ENCODE measurements at regions not wholly inside any gene's neighbourhood (a gene's known extent, or its start where the extent isn't known, plus 50 kb on each side); places are given as distances from the start of the nearest gene placed in this dataset.

DNA sequence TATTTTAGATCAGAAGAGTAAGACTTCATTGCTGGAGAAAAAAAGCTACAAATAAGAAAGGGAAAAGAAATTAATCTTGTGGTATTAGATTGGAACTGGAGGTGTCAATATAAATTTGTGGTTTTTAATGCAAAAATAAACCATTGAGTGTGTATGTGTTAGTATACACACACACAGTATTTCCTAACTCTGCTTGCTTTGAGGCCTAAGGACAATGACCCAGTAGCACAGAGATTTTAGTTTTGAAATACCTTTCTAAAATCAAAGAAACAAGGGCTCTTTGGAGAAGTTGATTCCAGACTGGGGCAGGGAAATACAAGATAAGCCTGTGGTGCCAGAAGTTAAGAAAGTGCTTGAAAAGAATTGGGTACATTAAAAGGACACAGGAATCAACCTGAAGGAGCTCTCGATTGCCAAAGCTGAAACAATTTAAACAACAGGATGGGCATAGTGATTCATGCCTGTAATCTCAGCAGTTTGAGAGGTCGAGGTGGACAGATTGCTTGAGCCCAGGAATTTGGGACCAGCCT lies 84.6 kb upstream of the DTNBP1 start:
- TF ChIP-seq ZNF114 (CRISPR knock-in tag; IDR thresholded peaks at IDR 0.05) (no peak), EZH2phosphoT487 (IDR thresholded peaks at IDR 0.05; ENCODE audit: unreplicated experiment) (no peak), POLR2AphosphoS5 (IDR thresholded peaks at IDR 0.05; ENCODE audit: low read depth) (no peak), EZH2 (IDR thresholded peaks at IDR 0.05; ENCODE audit: low read depth, unreplicated experiment) (no peak), JUNB (IDR thresholded peaks at IDR 0.05; ENCODE audit: unreplicated experiment) (no peak), CREB1 (CRISPR knock-in tag; IDR thresholded peaks at IDR 0.05; ENCODE audit: low read depth) (no peak), STAT1 (IDR thresholded peaks at IDR 0.05; ENCODE audit: unreplicated experiment) (no peak)
- TF ChIP-seq, protein P1, sequence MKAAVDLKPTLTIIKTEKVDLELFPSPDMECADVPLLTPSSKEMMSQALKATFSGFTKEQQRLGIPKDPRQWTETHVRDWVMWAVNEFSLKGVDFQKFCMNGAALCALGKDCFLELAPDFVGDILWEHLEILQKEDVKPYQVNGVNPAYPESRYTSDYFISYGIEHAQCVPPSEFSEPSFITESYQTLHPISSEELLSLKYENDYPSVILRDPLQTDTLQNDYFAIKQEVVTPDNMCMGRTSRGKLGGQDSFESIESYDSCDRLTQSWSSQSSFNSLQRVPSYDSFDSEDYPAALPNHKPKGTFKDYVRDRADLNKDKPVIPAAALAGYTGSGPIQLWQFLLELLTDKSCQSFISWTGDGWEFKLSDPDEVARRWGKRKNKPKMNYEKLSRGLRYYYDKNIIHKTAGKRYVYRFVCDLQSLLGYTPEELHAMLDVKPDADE (IDR thresholded peaks at IDR 0.05): no peak
- TF ChIP-seq, protein P2, sequence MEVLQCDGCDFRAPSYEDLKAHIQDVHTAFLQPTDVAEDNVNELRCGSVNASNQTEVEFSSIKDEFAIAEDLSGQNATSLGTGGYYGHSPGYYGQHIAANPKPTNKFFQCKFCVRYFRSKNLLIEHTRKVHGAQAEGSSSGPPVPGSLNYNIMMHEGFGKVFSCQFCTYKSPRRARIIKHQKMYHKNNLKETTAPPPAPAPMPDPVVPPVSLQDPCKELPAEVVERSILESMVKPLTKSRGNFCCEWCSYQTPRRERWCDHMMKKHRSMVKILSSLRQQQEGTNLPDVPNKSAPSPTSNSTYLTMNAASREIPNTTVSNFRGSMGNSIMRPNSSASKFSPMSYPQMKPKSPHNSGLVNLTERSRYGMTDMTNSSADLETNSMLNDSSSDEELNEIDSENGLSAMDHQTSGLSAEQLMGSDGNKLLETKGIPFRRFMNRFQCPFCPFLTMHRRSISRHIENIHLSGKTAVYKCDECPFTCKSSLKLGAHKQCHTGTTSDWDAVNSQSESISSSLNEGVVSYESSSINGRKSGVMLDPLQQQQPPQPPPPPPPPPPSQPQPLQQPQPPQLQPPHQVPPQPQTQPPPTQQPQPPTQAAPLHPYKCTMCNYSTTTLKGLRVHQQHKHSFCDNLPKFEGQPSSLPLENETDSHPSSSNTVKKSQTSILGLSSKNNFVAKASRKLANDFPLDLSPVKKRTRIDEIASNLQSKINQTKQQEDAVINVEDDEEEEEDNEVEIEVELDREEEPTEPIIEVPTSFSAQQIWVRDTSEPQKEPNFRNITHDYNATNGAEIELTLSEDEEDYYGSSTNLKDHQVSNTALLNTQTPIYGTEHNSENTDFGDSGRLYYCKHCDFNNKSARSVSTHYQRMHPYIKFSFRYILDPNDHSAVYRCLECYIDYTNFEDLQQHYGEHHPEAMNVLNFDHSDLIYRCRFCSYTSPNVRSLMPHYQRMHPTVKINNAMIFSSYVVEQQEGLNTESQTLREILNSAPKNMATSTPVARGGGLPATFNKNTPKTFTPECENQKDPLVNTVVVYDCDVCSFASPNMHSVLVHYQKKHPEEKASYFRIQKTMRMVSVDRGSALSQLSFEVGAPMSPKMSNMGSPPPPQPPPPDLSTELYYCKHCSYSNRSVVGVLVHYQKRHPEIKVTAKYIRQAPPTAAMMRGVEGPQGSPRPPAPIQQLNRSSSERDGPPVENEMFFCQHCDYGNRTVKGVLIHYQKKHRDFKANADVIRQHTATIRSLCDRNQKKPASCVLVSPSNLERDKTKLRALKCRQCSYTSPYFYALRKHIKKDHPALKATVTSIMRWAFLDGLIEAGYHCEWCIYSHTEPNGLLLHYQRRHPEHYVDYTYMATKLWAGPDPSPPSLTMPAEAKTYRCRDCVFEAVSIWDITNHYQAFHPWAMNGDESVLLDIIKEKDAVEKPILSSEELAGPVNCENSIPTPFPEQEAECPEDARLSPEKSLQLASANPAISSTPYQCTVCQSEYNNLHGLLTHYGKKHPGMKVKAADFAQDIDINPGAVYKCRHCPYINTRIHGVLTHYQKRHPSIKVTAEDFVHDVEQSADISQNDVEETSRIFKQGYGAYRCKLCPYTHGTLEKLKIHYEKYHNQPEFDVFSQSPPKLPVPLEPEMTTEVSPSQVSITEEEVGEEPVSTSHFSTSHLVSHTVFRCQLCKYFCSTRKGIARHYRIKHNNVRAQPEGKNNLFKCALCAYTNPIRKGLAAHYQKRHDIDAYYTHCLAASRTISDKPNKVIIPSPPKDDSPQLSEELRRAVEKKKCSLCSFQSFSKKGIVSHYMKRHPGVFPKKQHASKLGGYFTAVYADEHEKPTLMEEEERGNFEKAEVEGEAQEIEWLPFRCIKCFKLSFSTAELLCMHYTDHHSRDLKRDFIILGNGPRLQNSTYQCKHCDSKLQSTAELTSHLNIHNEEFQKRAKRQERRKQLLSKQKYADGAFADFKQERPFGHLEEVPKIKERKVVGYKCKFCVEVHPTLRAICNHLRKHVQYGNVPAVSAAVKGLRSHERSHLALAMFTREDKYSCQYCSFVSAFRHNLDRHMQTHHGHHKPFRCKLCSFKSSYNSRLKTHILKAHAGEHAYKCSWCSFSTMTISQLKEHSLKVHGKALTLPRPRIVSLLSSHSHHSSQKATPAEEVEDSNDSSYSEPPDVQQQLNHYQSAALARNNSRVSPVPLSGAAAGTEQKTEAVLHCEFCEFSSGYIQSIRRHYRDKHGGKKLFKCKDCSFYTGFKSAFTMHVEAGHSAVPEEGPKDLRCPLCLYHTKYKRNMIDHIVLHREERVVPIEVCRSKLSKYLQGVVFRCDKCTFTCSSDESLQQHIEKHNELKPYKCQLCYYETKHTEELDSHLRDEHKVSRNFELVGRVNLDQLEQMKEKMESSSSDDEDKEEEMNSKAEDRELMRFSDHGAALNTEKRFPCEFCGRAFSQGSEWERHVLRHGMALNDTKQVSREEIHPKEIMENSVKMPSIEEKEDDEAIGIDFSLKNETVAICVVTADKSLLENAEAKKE (CRISPR knock-in tag; IDR thresholded peaks at IDR 0.05): no peak
- TF ChIP-seq, protein P3, sequence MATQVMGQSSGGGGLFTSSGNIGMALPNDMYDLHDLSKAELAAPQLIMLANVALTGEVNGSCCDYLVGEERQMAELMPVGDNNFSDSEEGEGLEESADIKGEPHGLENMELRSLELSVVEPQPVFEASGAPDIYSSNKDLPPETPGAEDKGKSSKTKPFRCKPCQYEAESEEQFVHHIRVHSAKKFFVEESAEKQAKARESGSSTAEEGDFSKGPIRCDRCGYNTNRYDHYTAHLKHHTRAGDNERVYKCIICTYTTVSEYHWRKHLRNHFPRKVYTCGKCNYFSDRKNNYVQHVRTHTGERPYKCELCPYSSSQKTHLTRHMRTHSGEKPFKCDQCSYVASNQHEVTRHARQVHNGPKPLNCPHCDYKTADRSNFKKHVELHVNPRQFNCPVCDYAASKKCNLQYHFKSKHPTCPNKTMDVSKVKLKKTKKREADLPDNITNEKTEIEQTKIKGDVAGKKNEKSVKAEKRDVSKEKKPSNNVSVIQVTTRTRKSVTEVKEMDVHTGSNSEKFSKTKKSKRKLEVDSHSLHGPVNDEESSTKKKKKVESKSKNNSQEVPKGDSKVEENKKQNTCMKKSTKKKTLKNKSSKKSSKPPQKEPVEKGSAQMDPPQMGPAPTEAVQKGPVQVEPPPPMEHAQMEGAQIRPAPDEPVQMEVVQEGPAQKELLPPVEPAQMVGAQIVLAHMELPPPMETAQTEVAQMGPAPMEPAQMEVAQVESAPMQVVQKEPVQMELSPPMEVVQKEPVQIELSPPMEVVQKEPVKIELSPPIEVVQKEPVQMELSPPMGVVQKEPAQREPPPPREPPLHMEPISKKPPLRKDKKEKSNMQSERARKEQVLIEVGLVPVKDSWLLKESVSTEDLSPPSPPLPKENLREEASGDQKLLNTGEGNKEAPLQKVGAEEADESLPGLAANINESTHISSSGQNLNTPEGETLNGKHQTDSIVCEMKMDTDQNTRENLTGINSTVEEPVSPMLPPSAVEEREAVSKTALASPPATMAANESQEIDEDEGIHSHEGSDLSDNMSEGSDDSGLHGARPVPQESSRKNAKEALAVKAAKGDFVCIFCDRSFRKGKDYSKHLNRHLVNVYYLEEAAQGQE (IDR thresholded peaks at IDR 0.05; ENCODE audit: unreplicated experiment): no peak
- TF ChIP-seq, protein P4, sequence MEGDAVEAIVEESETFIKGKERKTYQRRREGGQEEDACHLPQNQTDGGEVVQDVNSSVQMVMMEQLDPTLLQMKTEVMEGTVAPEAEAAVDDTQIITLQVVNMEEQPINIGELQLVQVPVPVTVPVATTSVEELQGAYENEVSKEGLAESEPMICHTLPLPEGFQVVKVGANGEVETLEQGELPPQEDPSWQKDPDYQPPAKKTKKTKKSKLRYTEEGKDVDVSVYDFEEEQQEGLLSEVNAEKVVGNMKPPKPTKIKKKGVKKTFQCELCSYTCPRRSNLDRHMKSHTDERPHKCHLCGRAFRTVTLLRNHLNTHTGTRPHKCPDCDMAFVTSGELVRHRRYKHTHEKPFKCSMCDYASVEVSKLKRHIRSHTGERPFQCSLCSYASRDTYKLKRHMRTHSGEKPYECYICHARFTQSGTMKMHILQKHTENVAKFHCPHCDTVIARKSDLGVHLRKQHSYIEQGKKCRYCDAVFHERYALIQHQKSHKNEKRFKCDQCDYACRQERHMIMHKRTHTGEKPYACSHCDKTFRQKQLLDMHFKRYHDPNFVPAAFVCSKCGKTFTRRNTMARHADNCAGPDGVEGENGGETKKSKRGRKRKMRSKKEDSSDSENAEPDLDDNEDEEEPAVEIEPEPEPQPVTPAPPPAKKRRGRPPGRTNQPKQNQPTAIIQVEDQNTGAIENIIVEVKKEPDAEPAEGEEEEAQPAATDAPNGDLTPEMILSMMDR (conservative IDR thresholded peaks at IDR 0.05; ENCODE audit: low read depth in 2 of 2): no peak
- H3K4me1 Mint-ChIP-seq: peaks cover 12% of the 10 kb centered on the region
- DNase-seq (ENCODE audit: low spot score): no peak
- H3K9me2 ChIP-seq (ENCODE audit: insufficient read depth): peaks cover 10% of the 10 kb centered on the region; the same call in 1 of the 2 replicates
- H3K4me2 ChIP-seq: no peak overlapping the region
- no peaks in the 10 kb centered on the region for H3K27me3 Mint-ChIP-seq (ENCODE audit: insufficient read depth, low read depth, poor library complexity)
- H3K36me3 Mint-ChIP-seq (ENCODE audit: low read depth): no peaks in the 10 kb centered on the region
- H4K20me1 ChIP-seq (replicated peaks; ENCODE audit: insufficient read depth): no peaks in the 10 kb centered on the region
- H3K27ac Mint-ChIP-seq: no peak overlapping the region
- H3K4me3 ChIP-seq: no peak overlapping the region
- no peak overlapping the region for H3K27ac ChIP-seq (ENCODE audit: low read depth)
- no peaks in the 10 kb centered on the region for H3F3A ChIP-seq (replicated peaks; ENCODE audit: low read depth)
- H2AFZ ChIP-seq: no peak overlapping the region
- no peaks in the 10 kb centered on the region for H3K27me3 ChIP-seq (ENCODE audit: insufficient read depth)
- H3K79me2 ChIP-seq (replicated peaks; ENCODE audit: insufficient read depth): no peaks in the 10 kb centered on the region
- H3K4me3 Mint-ChIP-seq: no peak overlapping the region
- H3K9me3 Mint-ChIP-seq: peaks cover 4% of the 10 kb centered on the region; the same call in 1 of the 3 replicates
- H3K36me3 ChIP-seq (ENCODE audit: insufficient read depth): no peaks in the 10 kb centered on the region
- ATAC-seq: no peak
- 0 out of 2 replicates have a peak, but pooled peaks cover 9% of the 10 kb centered on the region for H3K4me1 ChIP-seq (ENCODE audit: insufficient read depth)
